GM21528 (cell line): ENCODE measurements at regions not wholly inside any gene's neighbourhood (a gene's known extent, or its start where the extent isn't known, plus 50 kb on each side); places are given as distances from the start of the nearest gene placed in this dataset.

ENCODE experiments used
- ATAC-seq: cut with Tn5 transposase; IDR thresholded peaks from one replicate; pipeline ENCODE4 v1.9.1; 2021; ENCODE audit warnings: mild to moderate bottlenecking, moderate library complexity; ENCODE audit not compliant: unreplicated experiment, low FRiP score

DNA sequence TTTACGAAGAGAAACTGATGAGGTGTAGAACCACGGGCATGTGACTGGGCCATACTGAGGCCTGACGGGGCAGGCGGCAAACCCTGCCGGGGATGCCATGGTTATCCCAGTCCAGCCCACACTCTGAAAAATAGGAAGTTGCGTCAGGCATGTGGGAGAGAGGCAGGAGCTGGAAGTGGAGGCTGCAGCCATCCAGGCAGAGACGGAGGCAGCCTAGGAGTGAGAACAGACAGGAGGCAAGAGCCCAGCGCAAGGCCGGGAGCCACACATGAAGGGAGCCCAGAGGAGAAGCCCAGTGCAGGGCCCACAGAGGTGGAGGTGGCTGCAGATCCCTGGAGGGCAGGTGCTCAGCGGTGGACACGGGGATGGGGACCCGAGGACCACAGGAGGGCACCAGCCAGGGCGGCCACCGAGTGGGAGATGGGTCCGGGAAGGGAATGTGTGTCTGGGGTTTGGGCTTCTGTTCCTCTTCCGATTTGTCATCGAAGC, 175.2 kb upstream of the PPP2R2D start:
- ATAC-seq: no peak

DNA sequence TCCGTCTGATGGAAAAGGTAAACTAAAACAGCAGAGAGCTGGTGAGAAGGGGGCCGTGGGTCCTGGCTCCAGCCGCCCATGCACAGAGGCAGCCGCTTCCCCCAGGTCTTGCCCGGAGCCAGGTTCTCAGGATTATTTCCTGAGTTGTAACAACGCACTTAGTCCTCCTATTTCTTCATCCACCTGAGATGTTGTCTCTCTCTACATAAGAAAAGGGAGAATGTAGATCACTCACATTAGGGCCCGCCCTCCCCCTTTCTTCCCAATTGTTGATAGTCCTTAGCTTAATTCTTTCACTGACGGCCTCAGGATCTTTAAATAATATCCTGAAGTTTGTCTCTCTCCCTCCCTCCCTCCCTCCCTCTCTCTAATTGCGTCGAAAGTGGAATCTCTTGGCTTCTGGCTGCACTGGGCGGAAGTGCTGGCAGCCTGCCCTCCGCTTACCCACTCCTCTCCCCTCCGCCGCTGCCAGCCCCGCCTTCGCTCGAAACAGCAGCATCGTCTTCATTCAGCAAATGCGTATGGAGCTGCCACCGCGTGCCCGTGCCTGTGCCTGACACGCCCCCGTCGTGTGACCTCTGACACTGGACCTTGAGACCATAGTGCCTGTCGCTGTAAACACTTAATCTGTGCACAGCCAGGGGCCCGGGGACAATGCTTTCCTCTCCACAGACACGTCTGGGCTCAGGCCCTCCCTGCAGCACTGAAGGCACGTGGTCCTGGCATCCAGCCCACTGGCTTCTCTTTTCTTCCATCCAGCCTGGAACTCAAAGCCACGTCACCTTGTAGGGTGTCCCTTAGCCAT, 174.5 kb upstream of the PPP2R2D start:
- ATAC-seq: no peak

DNA sequence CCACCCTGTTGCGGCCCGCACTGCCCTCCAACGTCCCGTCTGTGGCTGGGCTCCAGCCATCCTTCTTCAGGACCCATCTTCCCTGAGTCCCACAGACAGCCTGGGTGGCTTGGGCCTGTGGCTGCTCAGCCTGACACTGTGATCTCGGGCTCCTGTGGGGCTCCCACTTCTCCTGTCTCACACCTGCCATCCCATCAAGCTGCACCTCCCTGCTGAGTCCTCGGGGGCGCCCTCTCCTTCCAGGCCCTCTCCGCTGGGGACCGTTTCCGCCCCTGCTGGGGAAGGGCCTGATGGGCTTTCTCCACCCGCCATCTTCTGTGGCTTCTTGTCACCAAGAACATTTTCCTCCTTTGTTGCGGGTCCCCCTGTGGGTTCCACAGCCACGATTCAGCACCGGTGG, 173.8 kb upstream of the PPP2R2D start:
- no peak for ATAC-seq

DNA sequence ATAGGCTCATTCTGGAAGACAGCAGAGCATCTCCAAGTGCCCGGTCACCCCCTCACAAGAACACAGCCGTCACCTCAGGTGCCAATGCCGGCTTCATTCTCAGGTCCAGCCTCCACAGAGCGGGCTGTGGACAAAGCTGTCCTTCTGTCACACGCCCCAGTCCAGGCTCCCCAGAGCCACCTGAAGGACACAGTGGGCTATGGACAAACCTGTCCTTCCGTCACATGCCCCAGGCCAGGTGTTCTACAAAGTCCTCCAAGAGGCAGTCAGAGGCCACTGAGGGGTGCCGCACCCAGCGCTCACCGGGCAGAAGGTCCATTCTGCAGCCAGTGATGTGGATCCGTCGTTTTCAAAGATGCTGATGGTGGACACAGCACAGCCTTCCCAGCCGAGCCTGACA, 173.2 kb upstream of the PPP2R2D start:
- no peak for ATAC-seq

DNA sequence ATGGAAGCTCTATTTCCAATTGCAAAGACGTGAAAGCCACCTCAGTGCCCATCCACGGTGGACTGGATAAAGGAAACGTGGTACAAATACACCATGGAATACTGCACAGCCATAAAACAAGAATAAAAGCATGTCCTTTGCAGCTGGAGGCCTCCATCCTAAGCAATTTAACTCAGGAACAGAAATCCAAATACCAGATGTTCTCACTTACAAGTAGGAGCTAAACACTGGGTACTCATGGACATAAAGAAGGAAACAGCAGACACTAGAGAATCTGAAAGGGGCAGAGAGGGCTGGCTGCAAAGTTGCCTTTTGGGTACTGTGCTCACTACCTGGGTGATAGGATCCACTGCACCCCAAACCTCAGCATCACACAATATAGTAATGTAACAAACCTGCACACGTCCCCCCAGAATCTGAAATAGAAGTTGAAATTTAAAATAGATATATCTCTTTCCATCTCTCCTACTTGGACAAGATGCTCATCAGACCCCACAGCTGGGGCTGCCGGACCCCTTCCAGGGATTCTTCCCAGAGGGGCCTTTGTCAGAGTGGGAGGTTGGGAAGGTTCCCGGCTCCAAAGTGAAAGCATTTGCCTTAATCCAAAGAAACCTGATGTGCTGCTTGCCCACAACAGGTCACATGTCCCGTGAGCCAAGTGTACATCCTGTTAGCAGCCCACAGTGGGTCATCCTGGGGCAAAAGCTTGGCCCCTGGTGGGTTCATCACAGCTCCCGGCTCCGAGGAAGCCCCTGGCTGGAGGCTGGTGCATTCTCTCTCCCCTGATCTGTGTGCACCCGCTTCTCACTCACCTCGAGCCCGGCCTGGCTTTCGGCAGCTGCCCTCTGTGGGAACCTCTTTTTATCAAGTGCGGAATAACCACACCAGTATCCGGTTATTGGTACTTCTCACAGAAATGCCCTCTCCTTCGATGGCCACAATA, 172.3 kb upstream of the PPP2R2D start:
- no peak for ATAC-seq

DNA sequence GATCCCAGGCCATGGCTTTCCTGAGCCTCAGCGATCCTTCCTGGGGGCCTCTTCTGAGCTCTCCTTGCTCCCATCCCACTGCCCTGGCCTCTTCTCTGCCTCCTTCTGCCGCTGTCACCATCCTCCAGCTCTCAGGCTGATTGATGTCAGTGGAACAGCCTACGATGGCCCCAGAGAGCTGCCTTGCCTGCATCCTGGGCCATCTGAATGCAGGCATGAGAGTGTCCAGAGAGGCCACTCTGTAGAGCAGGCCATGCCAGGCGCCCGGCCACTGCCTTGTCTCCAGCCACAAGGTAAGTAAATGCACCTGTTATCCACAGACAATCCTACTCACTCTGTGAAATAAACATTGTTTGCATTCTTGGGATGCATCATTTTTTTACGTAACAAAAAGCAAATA, 171.4 kb upstream of the PPP2R2D start:
- ATAC-seq: no peak

DNA sequence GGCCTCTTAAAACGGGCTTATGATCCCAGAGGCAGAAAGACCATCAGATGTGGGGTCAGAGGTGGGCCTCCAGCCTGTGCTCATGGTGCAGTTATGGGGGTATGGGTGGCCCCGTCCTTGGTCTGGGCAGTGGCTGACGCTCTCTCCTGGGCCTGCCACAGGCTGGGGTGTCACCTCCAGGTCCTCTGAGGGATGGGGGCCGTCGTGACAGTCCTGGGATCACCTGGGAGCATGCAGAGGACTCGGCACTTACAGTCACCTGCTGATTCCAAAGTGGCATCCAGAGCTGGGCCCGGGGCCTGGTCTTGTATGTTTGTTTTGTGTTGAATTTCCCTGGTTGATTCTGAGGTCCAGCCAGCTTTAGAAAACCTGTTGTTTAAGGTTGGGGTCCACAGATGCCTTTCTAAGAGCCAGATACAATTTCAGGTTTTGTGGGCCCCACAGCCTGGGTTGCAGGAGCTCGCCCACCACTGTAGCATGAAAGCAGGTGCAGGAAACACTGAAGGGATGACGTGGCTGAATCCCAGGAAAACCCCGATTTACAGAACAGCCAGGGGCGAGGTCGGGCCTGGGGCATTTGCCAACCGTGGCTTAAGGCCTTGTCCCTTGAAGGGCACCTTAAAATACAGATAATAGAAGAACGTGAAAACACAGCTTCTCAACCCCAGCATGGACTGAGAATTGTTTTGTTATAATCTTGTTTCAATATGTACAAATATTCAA, 170.7 kb upstream of the PPP2R2D start:
- no peak for ATAC-seq

DNA sequence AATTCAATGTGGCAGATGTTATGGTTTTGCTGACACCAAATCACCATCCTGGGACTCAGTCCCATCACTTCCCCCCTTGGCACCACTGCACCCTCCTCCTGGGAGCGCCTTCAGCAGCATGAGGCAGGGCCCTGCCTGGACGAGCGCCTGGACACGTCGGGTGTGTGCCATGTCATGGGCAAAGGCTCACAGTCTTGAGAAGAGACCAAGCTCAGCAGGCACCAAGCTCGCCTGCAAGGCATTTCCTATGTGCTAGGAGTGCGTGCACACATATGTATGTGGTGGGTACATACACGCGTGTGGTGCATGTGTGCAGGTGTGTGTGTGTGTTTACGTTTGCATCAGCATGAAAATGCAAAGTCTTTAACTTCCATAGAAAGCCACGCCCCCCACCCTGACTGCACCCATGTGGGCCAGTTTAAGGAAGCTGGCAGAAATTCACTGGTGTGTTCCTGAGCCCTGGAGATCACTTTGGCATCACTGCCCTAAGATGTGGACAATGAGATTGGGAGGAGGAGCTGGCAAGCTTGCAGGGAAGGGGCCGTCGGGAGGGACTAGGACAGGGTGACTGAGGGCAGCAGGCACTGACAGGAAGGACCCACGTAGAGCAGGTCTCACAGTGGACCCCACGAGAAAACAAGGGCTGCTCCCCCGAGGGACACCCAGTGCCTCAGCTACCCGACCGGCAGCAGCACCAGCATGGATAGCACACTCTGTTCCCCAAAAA, 169.9 kb upstream of the PPP2R2D start:
- no peak for ATAC-seq

DNA sequence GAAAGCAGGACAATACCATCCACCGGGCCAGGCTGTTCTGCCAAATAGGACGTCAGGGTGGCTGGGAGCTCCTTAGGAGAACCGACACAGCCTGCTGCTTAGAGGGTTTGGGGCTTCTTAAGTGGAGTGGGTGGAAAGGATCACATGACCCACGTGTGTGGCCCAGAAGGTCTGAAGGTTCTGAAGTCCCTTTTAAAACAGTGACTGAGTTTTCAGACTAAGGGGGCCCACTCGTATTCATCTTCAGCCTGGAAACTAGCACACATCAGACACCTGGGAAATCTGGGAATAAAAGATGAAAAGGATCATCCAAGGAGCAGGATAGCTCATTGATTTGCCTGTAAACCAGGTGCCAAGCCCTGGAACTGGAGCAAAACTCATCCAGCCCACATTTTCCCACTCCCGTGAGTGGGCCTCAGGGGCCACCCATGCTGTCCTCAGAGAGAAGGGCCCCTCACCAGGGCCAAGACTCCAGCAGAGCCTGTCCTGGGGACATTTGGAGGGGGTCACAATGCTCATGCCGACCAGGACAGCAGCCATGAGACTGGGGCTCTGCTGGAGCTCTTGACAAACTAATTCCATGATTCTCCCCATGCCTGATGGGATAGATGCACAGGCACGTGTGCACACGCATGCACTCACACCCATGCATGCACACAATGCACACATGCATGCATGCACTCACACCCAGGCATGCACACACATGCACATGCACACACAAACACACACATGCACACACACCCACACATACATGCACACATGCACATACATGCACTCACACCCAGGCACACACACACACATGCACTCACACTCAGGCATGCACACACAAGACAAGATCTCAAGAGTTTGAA, 168.8 kb upstream of the PPP2R2D start:
- no peak for ATAC-seq

DNA sequence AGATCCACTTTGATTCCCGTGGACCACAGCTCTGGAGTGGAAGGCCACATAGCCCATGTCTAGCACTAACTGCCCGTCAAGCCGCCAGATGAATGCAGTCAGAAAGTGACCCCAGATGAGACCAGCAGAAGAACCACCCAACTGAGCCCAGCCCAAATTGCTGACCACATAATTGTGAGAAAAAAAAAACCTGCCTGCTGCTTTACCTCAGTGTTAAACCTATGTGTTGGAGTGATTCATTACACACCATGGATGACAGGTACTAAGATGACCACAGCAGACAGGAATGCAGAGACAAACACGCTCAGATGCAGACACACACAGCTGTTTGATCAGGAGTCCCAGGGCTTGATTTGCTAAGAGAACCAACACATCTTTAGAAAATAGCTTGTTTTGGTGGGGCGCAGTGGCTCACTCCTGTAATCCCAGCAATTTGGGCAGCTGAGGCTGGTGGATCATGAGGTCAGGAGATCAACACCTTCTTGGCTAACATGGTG, 168.1 kb upstream of the PPP2R2D start:
- ATAC-seq: no peak

DNA sequence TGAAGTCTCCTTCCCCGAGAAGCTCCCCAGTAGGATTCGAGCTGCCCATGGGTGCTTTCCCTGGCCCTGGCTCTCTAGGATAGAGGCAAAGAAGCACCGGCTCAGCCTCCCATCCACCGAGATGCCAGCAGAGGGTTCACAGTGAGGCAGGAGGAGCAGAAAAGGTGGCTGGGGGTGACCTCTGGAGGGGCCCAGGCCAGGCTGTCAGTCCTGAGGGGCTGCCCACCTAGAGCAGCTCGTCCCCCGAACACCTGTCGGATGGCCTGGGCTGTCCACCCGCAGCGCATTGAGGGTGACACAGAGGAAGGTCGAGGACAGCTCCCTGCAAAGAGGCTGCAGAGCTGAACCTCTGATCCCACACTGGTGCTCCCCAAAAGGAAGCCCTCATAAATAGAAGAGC, 167.2 kb upstream of the PPP2R2D start:
- ATAC-seq: no peak

DNA sequence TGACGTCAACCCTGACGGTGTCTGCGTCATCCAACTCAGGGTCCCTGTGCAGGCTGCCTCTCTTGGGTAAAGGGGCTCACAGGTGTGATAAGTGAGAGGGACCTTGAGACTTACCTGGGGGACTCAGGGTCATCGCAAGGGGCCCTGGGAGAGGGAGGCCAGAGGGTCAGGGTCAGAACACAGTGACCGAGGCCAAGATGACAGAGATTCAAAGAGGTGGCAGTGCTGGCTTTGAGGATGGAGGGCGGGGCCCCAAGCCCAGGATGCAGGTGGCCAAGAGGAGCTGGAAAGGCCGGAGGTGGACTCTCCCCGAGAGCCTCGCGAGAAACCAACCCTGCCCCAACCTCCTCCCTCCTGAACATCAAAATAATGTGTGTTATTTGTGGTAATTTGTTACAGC, 165.2 kb upstream of the PPP2R2D start:
- no peak for ATAC-seq

DNA sequence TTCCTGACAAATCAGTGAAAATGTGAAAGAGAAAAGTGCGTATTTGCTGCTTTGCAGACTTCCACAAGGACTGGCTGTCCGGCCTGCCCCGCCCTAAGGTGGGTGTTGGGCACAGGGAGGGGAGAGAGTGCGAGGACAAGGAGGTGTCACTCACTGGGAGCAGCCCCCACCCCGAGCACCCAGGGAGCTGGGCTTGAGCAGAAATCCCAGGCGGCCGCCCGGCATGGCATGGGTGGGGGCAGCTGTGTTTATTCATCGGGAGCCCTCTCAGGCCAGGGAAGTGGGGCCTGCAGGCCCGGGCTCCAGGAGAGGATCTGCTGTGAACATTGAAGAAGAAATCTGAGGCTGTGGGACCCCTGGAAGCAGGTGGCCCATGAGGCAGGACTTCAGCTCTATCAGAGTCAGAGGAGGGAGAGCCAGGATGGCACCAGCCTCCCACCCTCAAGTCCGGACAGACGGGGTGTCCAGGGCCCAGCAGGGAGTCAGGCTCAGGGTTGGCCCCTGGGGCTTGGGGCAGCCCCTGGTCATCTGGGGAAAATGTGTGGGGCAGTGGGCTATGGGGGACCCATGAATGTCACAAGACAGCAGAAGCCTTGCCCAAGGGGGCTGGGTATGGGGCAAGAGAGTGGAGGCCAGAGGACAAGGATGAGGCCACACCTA, 164.4 kb upstream of the PPP2R2D start:
- ATAC-seq: no peak

DNA sequence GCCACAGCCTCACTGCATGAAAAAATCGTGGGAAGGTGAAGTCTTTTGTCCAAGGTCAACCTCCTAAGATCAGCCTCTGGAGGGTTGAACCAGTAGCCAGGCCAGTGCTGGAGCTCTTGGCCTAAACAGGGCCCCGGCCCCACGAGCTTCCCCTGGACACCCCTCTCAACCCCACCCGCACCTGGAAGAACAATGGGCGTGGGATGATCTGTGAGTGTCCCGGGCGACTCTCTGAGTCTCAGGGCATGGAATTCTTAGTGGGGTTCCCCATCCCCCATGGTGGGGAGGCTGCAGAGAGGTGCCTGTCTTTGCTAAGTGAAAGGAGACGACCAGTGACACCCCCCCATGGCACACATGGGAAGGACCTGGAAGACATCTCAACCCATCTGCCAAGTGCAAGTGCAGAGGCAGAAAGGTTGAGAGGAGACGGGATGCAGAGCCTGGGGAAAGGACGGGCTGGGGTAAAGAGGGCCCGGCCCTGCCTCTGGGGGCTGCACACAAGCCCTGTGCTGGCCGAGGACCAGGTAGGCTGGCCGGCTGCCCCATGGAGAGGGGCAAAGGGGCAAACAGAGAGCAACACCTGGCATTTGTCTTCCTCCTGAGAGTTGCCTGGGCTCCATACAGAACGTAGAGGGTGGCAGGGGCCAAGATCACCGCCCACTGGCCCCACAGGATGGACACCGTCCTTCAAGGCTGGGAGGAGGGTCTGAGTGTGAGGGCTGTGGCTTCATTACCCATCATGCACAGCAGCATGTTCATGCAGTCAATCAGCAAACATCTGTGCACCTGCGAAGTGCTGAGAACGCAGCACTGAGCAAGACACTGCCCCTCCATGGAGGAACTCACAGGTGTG, 163.0 kb upstream of the PPP2R2D start:
- ATAC-seq: no peak

DNA sequence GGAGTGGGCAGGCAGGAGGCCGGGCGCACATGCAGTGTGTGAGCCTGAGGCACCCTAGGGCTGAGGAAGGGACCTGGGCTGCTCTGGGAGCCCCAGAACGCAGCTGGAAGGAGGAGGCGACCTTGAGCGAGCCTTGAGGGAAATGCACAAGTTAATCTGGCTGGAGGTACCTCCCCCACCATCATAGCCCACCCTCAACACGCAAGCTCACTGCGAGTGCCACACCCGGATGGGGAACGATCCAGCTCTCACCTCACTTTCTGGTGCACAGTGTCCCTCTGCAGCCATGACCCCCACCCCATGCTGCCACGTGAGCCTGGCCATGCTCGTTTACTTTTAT, 162.4 kb upstream of the PPP2R2D start:
- no peak for ATAC-seq

DNA sequence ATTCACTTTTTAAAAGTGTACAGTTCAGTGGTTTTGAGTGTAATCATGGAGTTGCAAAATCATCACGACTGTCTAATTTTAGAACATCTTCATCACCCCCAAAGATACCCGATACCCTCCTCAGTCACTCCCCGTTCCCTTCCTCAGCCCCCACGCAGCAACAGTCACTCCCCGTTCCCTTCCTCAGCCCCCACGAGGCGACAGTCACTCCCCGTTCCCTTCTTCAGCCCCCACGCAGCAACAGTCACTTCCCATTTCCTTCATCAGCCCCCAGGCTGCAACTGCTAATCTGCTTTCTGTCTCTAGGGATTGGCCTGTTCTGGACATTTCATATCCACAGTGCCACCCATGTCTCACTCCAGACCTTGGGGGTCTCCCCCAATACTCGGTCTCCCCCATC, 161.6 kb upstream of the PPP2R2D start:
- ATAC-seq: no peak

DNA sequence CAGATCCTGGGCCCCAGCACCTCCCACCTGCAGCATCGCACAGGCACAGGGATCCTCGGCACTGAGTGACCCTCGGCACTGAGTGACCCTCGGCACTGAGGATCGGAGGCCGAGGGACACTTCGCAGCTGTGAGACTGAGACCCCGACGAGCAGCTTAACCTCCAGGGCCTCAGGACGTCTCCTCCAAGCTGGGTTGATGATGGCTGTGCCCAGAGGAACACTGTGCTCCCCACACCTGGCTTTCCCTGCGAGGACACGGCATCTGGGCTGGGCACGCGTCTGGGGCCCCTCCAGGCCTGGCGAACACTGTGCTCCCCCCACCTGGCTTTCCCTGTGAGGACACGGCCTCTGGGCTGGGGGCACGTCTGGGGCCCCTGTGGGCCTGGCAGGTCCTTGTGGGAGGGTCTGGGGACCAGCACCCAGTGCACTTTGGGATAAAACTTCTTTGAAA, 158.3 kb upstream of the PPP2R2D start:
- ATAC-seq: no peak
